Fibroblast of lung (primary cell): ENCODE measurements at regions not wholly inside any gene's neighbourhood (a gene's known extent, or its start where the extent isn't known, plus 50 kb on each side); places are given as distances from the start of the nearest gene placed in this dataset.

Source experiments
- DNase-seq, 2 donors: peaks; one replicate each; pipeline versions ENCODE4 v3.0.0 to v3.0.0-alpha.2; 2010; ENCODE audit warnings: low read depth in 2 of 2
- H2AFZ ChIP-seq: 2 replicates; pipeline ENCODE4 v1.5.1; 2012; ENCODE audit warnings: low read length, control low read depth, inconsistent platforms
- H3K27ac ChIP-seq: 2 replicates; pipeline ENCODE4 v1.5.1; 2011; ENCODE audit warnings: low read length, control low read depth; ENCODE audit not compliant: insufficient read depth
- H3K27me3 ChIP-seq: 2 replicates; pipeline ENCODE4 v1.5.1; 2011; ENCODE audit warnings: mild to moderate bottlenecking, low read length; ENCODE audit not compliant: control insufficient read depth, insufficient read depth
- H3K36me3 ChIP-seq: 2 replicates; pipeline ENCODE4 v1.5.1; 2011; ENCODE audit warnings: low read length; ENCODE audit not compliant: control insufficient read depth, insufficient read depth
- H3K4me1 ChIP-seq: 2 replicates; pipeline ENCODE4 v1.5.1; 2011; ENCODE audit warnings: low read length; ENCODE audit not compliant: control insufficient read depth, insufficient read depth; ENCODE audit errors: extremely low read depth
- H3K4me2 ChIP-seq: 2 replicates; pipeline ENCODE4 v1.5.1; 2011; ENCODE audit warnings: low read length, control low read depth; ENCODE audit not compliant: insufficient read depth; ENCODE audit errors: extremely low read depth
- H3K4me3 ChIP-seq, 4 experiments: fragments of 200-600 bp in 1 of 4; sonication (generic) in 1 of 4; replicated peaks in 1 of 4; 2 replicates each; pipeline ENCODE4 v1.5.1; 2011 to 2016; ENCODE audit warnings: low read length in 4 of 4, low read depth in 3 of 4, mild to moderate bottlenecking in 3 of 4, control low read depth in 2 of 4, inconsistent platforms in 1 of 4, mixed read lengths in 1 of 4; ENCODE audit not compliant: insufficient read depth in 1 of 4; ENCODE audit errors: control extremely low read depth in 1 of 4
- H3K79me2 ChIP-seq: 2 replicates; pipeline ENCODE4 v1.5.1; 2012; ENCODE audit warnings: mild to moderate bottlenecking, low read length, inconsistent platforms; ENCODE audit not compliant: control insufficient read depth, insufficient read depth
- H3K9ac ChIP-seq: 2 replicates; pipeline ENCODE4 v1.5.1; 2011; ENCODE audit warnings: mild to moderate bottlenecking, low read length, control low read depth; ENCODE audit not compliant: insufficient read depth
- H3K9me3 ChIP-seq: 2 replicates; pipeline ENCODE4 v1.5.1; 2012; ENCODE audit warnings: low read depth, low read length; ENCODE audit not compliant: control insufficient read depth, insufficient read depth
- H4K20me1 ChIP-seq: 2 replicates; pipeline ENCODE4 v1.5.1; 2011; ENCODE audit warnings: low read length; ENCODE audit not compliant: control insufficient read depth, insufficient read depth; ENCODE audit errors: extremely low read depth
- EZH2 ChIP-seq: IDR thresholded peaks from 2 replicates; pipeline ENCODE4 v1.5.1; 2012; ENCODE audit warnings: low read length, control low read depth, mild to moderate bottlenecking; ENCODE audit errors: missing control alignments
- TF ChIP-seq, protein P1 (sequence below), 2 donors: IDR thresholded peaks in 1 of 2; conservative IDR thresholded peaks in 1 of 2; 1 replicate in 1 of 2; 2 replicates in 1 of 2; pipeline ENCODE4 v1.5.1; 2011 to 2012; ENCODE audit warnings: low read length in 2 of 2, control low read depth in 1 of 2, inconsistent platforms in 1 of 2, low read depth in 1 of 2, mild to moderate bottlenecking in 1 of 2

GRCh38 chr13:53683608-53684007 lies 655.0 kb downstream of the OLFM4 start:
- H3K4me3 ChIP-seq = no peak overlapping the region

DNA sequence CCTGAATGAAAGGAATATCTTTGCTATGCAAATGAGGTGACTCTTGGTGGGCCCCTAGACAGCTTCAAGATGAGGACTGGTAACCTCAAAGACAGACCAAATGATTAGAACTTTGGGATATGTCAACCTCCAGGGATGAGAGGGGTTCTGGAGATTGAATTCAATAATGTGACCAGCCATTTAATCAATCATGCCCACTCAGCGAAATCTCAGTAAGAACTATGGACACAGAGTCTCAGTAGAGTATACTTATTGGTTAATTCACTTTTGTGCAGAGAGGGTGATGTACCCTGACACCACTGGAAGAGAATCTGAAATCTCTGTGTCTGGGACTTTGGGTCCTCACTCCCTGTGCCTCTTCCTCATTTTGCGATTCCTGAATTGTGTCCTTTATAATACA lies 662.8 kb downstream of the OLFM4 start:
- Histone ChIP-seq H3K4me3 (no peak overlapping the region), H3K27me3 (no peaks in the 10 kb centered on the region), H4K20me1 (no peaks in the 10 kb centered on the region), H3K4me1 (no peaks in the 10 kb centered on the region), H2AFZ (no peak overlapping the region), H3K4me2 (no peak overlapping the region), H3K9me3 (no peaks in the 10 kb centered on the region), H3K9ac (no peak overlapping the region), H3K27ac (no peak overlapping the region), H3K36me3 (no peaks in the 10 kb centered on the region), H3K79me2 (no peaks in the 10 kb centered on the region)
- no peak for DNase-seq
- TF ChIP-seq EZH2 = no peak
- TF ChIP-seq, protein P1, sequence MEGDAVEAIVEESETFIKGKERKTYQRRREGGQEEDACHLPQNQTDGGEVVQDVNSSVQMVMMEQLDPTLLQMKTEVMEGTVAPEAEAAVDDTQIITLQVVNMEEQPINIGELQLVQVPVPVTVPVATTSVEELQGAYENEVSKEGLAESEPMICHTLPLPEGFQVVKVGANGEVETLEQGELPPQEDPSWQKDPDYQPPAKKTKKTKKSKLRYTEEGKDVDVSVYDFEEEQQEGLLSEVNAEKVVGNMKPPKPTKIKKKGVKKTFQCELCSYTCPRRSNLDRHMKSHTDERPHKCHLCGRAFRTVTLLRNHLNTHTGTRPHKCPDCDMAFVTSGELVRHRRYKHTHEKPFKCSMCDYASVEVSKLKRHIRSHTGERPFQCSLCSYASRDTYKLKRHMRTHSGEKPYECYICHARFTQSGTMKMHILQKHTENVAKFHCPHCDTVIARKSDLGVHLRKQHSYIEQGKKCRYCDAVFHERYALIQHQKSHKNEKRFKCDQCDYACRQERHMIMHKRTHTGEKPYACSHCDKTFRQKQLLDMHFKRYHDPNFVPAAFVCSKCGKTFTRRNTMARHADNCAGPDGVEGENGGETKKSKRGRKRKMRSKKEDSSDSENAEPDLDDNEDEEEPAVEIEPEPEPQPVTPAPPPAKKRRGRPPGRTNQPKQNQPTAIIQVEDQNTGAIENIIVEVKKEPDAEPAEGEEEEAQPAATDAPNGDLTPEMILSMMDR (conservative IDR thresholded peaks at IDR 0.05 in 1 of 2, IDR thresholded peaks at IDR 0.05 in 1 of 2; ENCODE audit: low read depth in 1 of 2, low read length in 2 of 2) = no peak

More at GRCh38 chr13:53683608-53684007, 655.0 kb downstream of the OLFM4 start:
- no peaks in the 10 kb centered on the region for H3K9me3 ChIP-seq
- no peak overlapping the region for H3K4me2 ChIP-seq
- no peaks in the 10 kb centered on the region for H3K36me3 ChIP-seq
- TF ChIP-seq, protein P1 (conservative IDR thresholded peaks at IDR 0.05 in 1 of 2, IDR thresholded peaks at IDR 0.05 in 1 of 2; ENCODE audit: low read depth in 1 of 2, low read length in 2 of 2) = no peak
- no peak for TF ChIP-seq EZH2
- H4K20me1 ChIP-seq = no peaks in the 10 kb centered on the region
- H3K79me2 ChIP-seq = no peaks in the 10 kb centered on the region
- DNase-seq = no peak
- no peak overlapping the region for H3K27ac ChIP-seq
- no peak overlapping the region for H2AFZ ChIP-seq
- H3K9ac ChIP-seq = no peak overlapping the region
- H3K27me3 ChIP-seq = no peaks in the 10 kb centered on the region
- H3K4me1 ChIP-seq = no peaks in the 10 kb centered on the region

GRCh38 chr13:53694814-53695532 lies 666.4 kb downstream of the OLFM4 start:
- Histone ChIP-seq H3K79me2 (no peaks in the 10 kb centered on the region), H3K4me2 (no peak overlapping the region), H3K4me1 (no peaks in the 10 kb centered on the region), H3K36me3 (no peaks in the 10 kb centered on the region), H3K4me3 (no peak overlapping the region), H3K9ac (no peak overlapping the region), H4K20me1 (no peaks in the 10 kb centered on the region), H3K27ac (no peak overlapping the region), H3K27me3 (no peaks in the 10 kb centered on the region), H2AFZ (no peak overlapping the region), H3K9me3 (no peaks in the 10 kb centered on the region)
- TF ChIP-seq, protein P1 (conservative IDR thresholded peaks at IDR 0.05 in 1 of 2, IDR thresholded peaks at IDR 0.05 in 1 of 2; ENCODE audit: low read depth in 1 of 2, low read length in 2 of 2) = no peak
- TF ChIP-seq EZH2 = no peak
- no peak for DNase-seq
